ENCODE measurements at regions not wholly inside any gene's neighbourhood (a gene's known extent, or its start where the extent isn't known, plus 50 kb on each side); places are given as distances from the start of the nearest gene placed in this dataset.

DNA sequence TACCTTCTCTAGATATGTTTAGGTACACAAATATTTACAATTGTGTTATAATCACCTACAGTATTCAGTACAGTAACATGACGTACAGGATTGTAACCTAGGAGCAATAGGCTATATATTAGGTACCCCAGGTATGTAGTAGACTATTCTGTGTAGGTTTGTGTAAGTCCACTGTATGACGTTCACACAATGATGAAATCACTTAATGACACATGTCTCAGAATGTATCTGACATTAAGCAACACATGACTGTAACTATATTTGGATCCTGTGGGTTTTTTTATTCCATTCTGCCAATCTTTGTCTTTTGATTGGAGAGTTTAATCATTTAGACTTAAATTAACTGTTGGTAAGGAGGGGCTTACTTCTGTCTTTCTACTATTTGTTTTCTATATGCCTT, 52.1 kb downstream of the STYXL2 start:
- ATAC-seq (no peak), DNase-seq (no peak)

DNA sequence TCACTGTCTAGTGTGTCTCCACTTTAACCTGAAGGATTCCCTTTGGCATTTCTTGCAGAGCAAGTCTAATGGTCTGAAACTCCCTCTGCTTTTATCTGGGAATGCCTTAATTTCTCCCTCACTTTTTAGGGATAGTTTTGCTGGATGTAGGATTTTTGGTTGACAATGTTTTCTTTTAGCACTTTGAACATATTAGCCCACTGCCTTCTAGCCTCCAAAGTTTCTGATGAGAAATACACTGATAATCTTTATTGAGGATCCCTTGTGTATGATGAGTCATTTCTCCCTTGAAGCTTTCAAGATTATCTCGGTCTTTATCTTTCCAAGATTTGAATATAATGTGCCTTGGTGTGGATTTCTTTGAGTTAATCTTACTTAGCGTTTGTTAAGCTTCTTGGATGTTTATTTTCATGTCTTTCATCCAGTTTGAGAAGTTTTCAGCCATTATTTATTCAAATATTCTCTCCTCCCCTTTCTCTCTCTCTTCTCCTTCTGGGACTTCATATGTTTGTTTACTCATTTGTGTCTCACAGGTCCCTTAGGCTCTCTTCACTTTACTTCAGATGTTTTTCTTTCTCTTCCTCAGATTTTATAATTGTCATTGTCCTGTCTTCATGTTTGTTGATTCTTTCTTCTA, 53.1 kb downstream of the STYXL2 start:
- ATAC-seq, result no peak

DNA sequence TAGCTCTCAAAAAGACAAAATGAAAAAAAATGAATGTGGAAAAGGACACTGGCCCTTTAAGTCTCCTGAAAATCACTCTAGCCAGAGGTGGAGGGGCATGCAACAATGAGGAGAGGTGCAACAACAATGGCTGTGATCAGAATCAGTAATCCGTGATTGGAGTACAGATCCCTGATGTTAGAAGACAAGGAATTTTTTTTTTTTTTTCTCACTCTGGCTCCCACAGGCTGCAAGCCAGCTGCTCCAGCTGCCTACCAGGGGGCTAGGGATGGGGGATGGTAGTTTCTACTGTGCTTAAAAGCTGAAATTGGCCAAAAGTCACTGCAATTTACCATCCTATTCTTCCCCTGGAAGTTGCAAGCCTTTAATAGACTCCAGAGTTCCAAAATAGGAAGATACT, 54.5 kb downstream of the STYXL2 start:
- DNase-seq (no peak), ATAC-seq (no peak)

More for the DNA sequence above, 53.1 kb downstream of the STYXL2 start:
- DNase-seq, result no peak

DNA sequence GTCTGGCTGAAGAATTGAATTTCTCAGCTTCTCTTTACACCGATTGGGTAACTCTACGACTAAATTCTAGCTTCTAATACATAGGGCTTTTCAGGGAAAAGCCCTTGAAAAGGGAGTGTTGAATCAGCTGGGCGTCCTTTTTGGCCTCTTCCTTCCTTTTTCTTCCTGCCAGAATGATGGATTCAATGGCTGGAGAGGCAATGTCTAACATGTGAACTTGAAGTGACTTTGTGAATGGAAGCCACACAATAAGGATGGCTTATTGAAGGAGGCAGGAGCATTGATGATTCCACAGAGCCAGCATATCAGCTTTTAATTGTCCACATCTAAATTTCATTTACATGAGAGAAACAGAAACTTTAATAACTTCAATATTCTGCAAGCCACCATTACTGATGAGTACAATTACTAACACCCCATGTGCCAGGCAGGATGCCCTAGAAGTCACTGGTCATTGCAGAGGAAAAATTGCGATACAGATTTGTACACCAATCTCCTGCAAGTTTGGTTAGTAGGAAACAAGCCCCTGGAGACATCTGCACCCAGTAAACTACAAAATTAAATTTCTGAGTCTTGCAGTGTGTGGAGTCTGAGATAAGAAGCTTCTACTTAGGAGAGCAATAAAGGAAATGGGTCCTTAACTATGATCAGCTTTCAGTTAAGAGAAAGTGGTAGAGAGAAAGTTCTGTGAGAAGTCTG, 56.1 kb downstream of the STYXL2 start:
- DNase-seq, result no peak
- ATAC-seq, result no peak

DNA sequence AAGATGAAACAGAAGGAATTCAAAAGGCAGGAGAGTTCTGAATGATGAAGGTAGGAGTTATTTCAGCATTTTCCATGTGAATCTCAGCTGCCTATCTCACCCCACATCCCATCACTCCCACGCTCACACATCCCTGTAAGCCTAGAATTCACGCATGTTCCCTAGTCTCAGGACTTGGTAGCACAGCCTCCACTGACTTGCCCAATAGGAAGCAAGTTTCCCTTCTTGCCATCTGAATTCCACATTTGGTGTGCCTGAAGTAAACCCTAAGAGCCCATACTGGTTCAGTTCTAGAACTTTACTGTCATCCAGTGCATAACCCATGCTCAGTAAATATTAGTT, 56.6 kb downstream of the STYXL2 start:
- no peak for ATAC-seq
- no peak for DNase-seq

- peak; percentile 23 for ATAC-seq
Measured at GRCh38 chr1:167152192-167152876, 58.5 kb downstream of the STYXL2 start.

GRCh38 chr1:167156466-167156865, 62.6 kb downstream of the STYXL2 start:
- ATAC-seq, result no peak
- no peak for DNase-seq

More at GRCh38 chr1:167152192-167152876, 58.5 kb downstream of the STYXL2 start:
- no peak for DNase-seq

DNA sequence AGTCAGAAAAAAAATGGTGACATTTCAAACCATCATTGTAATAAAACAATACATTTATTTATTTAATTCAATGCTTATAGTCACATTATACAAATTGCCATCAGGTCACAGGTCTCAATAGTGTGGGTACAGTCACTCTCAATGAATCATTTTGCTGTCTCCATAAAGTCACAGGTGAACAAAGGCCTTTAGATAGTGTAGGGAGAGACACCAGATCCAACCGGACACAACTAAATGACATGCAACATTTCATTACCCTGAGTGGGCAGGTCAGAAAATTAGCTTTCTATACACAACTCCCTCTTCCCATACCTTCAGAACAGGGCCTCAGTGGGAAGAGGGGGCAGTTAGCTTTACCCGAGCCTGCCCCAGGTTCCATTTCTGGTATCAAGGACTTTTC, 63.2 kb downstream of the STYXL2 start:
- DNase-seq, result no peak
- ATAC-seq, result no peak

GRCh38 chr1:167158111-167158812, 62.4 kb upstream of the POU2F1 start:
- ATAC-seq, result no peak
- no peak for DNase-seq

GRCh38 chr1:167158813-167159275, 61.8 kb upstream of the POU2F1 start:
- peak; percentile 67 for ATAC-seq
- DNase-seq, result no peak

DNA sequence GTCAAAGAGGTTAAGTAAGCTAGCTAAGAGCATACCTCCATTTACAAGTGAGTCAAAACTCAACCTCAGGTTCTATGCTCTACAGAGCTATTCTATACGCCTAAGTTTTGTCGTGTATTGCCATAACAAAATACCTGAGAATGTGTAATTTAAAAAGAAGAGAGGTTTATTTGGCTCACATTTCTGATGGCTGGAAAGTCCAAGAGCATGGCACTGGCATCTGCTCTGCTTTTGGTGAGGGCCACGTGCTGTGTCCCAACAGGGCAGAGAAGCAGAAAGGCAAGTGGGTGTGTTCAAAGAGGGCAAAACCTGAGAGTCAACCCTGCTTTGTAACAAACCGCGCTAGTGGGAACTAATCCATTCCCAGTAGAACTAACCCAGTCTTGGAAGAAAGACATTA, 60.9 kb upstream of the POU2F1 start:
- ATAC-seq (no peak), DNase-seq (no peak)

GRCh38 chr1:167161242-167161641, 59.4 kb upstream of the POU2F1 start:
- no peak for DNase-seq
- no peak for ATAC-seq

DNA sequence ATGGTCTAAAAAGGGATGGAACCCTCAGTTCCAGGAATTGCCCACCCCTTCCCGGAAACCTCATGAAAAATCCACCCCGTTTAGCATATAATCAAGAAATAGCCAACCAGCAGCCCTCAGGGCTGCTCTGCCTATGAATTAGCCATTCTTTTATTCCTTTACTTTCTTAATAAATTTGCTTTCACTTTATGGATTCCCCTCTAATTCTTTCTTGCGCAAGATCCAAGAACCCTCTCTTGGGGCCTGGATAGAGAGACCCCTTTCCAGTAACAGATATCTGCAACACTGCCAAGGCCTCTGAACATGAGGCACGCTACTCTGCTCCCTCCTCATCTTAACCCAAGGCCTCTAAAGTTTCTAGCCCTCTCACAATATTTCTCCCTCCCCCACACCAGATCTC, 58.9 kb upstream of the POU2F1 start:
- DNase-seq (no peak), ATAC-seq (no peak)

GRCh38 chr1:167165219-167165618, 55.5 kb upstream of the POU2F1 start:
- DNase-seq (no peak), ATAC-seq (no peak)

DNA sequence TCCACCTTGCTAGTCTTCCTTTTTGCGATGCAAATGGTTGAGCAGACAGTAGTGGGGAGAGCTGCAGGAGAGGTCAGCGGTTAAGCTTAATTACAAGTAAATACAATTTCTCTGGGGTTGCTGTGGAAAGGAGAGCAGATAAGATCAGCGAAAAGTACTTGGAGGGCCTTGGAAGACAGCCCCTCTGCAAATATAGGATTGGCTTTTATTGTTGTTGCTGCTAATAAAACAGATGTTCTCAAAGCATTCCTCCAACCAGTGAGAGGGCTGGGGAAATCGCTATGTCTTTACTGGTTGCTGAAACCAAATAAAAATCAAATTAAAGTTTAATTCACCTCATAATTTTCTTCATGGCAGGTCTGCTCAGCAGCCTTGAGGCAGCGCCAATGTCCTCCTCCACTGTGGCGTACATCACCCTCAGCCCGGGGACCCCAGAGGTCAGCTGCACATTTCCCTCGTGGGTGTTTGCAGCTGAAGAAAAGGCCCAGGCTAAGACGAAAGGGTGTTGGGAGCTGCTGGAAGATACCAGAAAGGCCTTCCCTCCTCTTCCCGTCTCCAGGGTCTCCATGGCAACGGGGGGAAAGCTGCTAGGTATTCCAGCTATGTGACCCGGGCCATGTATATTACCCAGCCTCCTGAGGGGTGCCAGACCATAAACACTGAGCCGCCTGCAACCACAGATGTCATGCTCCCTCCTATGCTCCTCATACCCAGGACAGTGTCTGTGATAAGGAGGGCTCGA, 54.6 kb upstream of the POU2F1 start:
- no peak for DNase-seq
- ATAC-seq, result no peak

GRCh38 chr1:167166690-167167075, 54.0 kb upstream of the POU2F1 start:
- ATAC-seq, result no peak
- no peak for DNase-seq

DNA sequence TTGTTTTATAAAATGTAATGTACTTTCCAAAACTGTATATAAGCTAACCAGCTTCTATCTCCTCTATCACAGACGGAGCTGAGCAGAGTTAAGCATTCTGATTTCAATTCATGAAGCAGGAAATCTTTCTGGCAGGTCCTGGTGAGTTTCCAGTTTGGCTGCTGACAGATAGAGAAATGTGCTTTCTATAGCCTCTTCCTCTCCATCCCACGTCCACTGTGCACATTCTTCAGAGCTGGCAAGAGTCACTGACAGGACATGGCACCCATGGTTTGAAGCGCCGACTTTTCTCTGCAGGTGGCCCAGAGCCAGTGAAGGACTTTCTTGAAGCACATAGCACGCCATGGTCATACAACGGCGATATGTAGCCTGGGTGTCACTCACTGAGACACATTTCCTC, 52.3 kb upstream of the POU2F1 start:
- DNase-seq (no peak), ATAC-seq (no peak)

GRCh38 chr1:167169642-167170041, 51.0 kb upstream of the POU2F1 start:
- DNase-seq (no peak), ATAC-seq (no peak)
